PC-9 (cell line): ENCODE measurements at regions not wholly inside any gene's neighbourhood (a gene's known extent, or its start where the extent isn't known, plus 50 kb on each side); places are given as distances from the start of the nearest gene placed in this dataset.

Experiments used
- BruUV-seq: library from RNA; stranded (reverse); fragments of 400-500 nt; replicated peaks from 2 replicates; lab custom pipeline; 2021; lab: Mats Ljungman, UMichigan
- CTCF ChIA-PET: fragments of 300-600 bp; sonication (Branson Sonifier 250); formaldehyde crosslinking; loops from one replicate; lab custom pipeline; 2022; ENCODE audit warnings: antibody characterized with exemption; lab: Charles Lee
- POLR2A ChIA-PET: fragments of 300-600 bp; sonication (Branson Sonifier 250); formaldehyde crosslinking; loops from one replicate; lab custom pipeline; 2022; ENCODE audit warnings: antibody characterized with exemption; ENCODE audit not compliant: unreplicated experiment; lab: Charles Lee
- DNase-seq, 2 experiments: peaks; one replicate each; pipeline versions ENCODE4 v3.0.0 to v3.0.0-alpha.2; 2015 to 2022; ENCODE audit warnings: mixed read lengths in 1 of 2
- H2AFZ ChIP-seq: fragments of 200-600 bp; sonication (generic); 2 replicates; pipeline ENCODE4 v1.8.1; 2017; ENCODE audit warnings: antibody characterized with exemption
- H3F3A ChIP-seq: fragments of 200-600 bp; sonication (generic); 2 replicates; pipeline ENCODE4 v1.8.1; 2017; ENCODE audit warnings: antibody characterized with exemption, mild to moderate bottlenecking, low read depth; ENCODE audit not compliant: insufficient read depth
- H3K27ac ChIP-seq: fragments of 200-600 bp; sonication (generic); 2 replicates; pipeline ENCODE4 v1.6.1; 2016; ENCODE audit warnings: mixed run types
- H3K27me3 ChIP-seq: fragments of 200-600 bp; sonication (generic); 2 replicates; pipeline ENCODE4 v1.6.1; 2016; ENCODE audit warnings: low read depth, mixed run types; ENCODE audit not compliant: insufficient read depth
- H3K36me3 ChIP-seq: fragments of 200-600 bp; sonication (generic); 2 replicates; pipeline ENCODE4 v1.6.1; 2016; ENCODE audit warnings: low read depth, mixed run types
- H3K4me1 ChIP-seq: fragments of 200-600 bp; sonication (generic); replicated peaks from 2 replicates; pipeline ENCODE4 v1.6.1; 2016; ENCODE audit warnings: mixed run types; ENCODE audit not compliant: insufficient read depth
- H3K4me2 ChIP-seq: fragments of 200-600 bp; sonication (generic); 2 replicates; pipeline ENCODE4 v1.6.1; 2017; ENCODE audit warnings: mixed run types
- H3K4me3 ChIP-seq: fragments of 200-600 bp; sonication (generic); 2 replicates; pipeline ENCODE4 v1.6.1; 2016; ENCODE audit warnings: mixed run types
- H3K79me2 ChIP-seq: fragments of 200-600 bp; sonication (generic); 2 replicates; pipeline ENCODE4 v1.6.1; 2017; ENCODE audit warnings: low read depth, mixed run types
- H3K9me2 ChIP-seq: fragments of 200-600 bp; sonication (generic); 2 replicates; pipeline ENCODE4 v1.8.1; 2017; ENCODE audit warnings: mild to moderate bottlenecking; ENCODE audit not compliant: insufficient read depth
- H3K9me3 ChIP-seq: fragments of 200-600 bp; sonication (generic); 2 replicates; pipeline ENCODE4 v1.8.1; 2016; ENCODE audit warnings: low read depth; ENCODE audit not compliant: insufficient read depth
- H4K20me1 ChIP-seq: fragments of 200-600 bp; sonication (generic); 2 replicates; pipeline ENCODE4 v1.8.1; 2017; ENCODE audit not compliant: insufficient read depth
- CTCF ChIP-seq: fragments of 200-600 bp; sonication (generic); conservative IDR thresholded peaks from 2 replicates; pipeline ENCODE4 v1.6.1; 2017; ENCODE audit warnings: mixed run types, antibody characterized with exemption, mild to moderate bottlenecking, moderate library complexity
- EZH2 ChIP-seq: fragments of 200-600 bp; sonication (generic); IDR thresholded peaks from 2 replicates; pipeline ENCODE4 v1.8.0; 2017; ENCODE audit warnings: antibody characterized with exemption, low read depth
- intact Hi-C: fragments of 100-400 bp; cut with micrococcal nuclease; formaldehyde crosslinking; loops from one replicate; pipeline ENCODE4 v1.10.0; 2022; ENCODE audit not compliant: unreplicated experiment

- no peaks in the 10 kb centered on the region for H3K79me2 ChIP-seq
- H3K4me1 ChIP-seq: no peaks in the 10 kb centered on the region
- no peaks in the 10 kb centered on the region for H3K9me3 ChIP-seq
- intact Hi-C loops: no loop called here
- no peak for DNase-seq
- H3K4me3 ChIP-seq: no peak overlapping the region
- TF ChIP-seq EZH2: no peak
- ChIA-PET CTCF (no interaction called here), POLR2A (no interaction called here)
- no peaks in the 10 kb centered on the region for H3K9me2 ChIP-seq
- no peak overlapping the region for H2AFZ ChIP-seq
- no peak overlapping the region for H3K27ac ChIP-seq
- H3K4me2 ChIP-seq: no peak overlapping the region
- H4K20me1 ChIP-seq: no peaks in the 10 kb centered on the region
- no peaks in the 10 kb centered on the region for H3K36me3 ChIP-seq
- H3K27me3 ChIP-seq: no peaks in the 10 kb centered on the region
- H3F3A ChIP-seq: no peaks in the 10 kb centered on the region
- no TSS peak for BruUV-seq
Observed at GRCh38 chr4:154916068-154916467, 135.0 kb downstream of the RBM46 start.

GRCh38 chr4:154927126-154927680 is 146.1 kb downstream of the RBM46 start:
- H3K27me3 ChIP-seq: no peaks in the 10 kb centered on the region; the same call in 1 of the 2 replicates
- H3K36me3 ChIP-seq: no peaks in the 10 kb centered on the region
- no peaks in the 10 kb centered on the region for H3K79me2 ChIP-seq
- BruUV-seq: no TSS peak
- no peak for DNase-seq
- no peak overlapping the region for H3K4me3 ChIP-seq
- TF ChIP-seq CTCF (no peak), EZH2 (no peak)
- H3K9me3 ChIP-seq: no peaks in the 10 kb centered on the region
- H2AFZ ChIP-seq: no peak overlapping the region
- no peaks in the 10 kb centered on the region for H3F3A ChIP-seq
- H3K27ac ChIP-seq: no peak overlapping the region
- ChIA-PET CTCF (no interaction called here), POLR2A (no interaction called here)
- intact Hi-C loops: no loop called here
- no peaks in the 10 kb centered on the region for H3K9me2 ChIP-seq
- H3K4me1 ChIP-seq: no peaks in the 10 kb centered on the region
- no peaks in the 10 kb centered on the region for H4K20me1 ChIP-seq
- no peak overlapping the region for H3K4me2 ChIP-seq

GRCh38 chr4:154928640-154929257 is 147.7 kb downstream of the RBM46 start:
- H3K9me3 ChIP-seq: no peaks in the 10 kb centered on the region
- CTCF ChIA-PET: no interaction called here
- intact Hi-C loops: loop anchor here (1.0 kb wide), 1 partner anchor 121 kb away; no protein-coding TSS in a partner anchor
- H2AFZ ChIP-seq: no peak overlapping the region
- H3F3A ChIP-seq: no peaks in the 10 kb centered on the region
- H3K4me2 ChIP-seq: no peak overlapping the region
- no peaks in the 10 kb centered on the region for H3K79me2 ChIP-seq
- no peaks in the 10 kb centered on the region for H3K27me3 ChIP-seq
- H3K4me3 ChIP-seq: no peak overlapping the region
- DNase-seq: no peak
- H4K20me1 ChIP-seq: no peaks in the 10 kb centered on the region
- H3K36me3 ChIP-seq: no peaks in the 10 kb centered on the region
- H3K27ac ChIP-seq: no peak overlapping the region
- POLR2A ChIA-PET: interaction anchor here (0.6 kb wide), 1 partner anchor 319 kb away, joined by 3 read pairs; no protein-coding TSS in a partner anchor
- TF ChIP-seq EZH2 (no peak), CTCF (peak; percentile 59)
- H3K9me2 ChIP-seq: no peaks in the 10 kb centered on the region
- BruUV-seq: no TSS peak
- H3K4me1 ChIP-seq: no peaks in the 10 kb centered on the region
